DMS 273 (cell line): ENCODE measurements at regions not wholly inside any gene's neighbourhood (a gene's known extent, or its start where the extent isn't known, plus 50 kb on each side); places are given as distances from the start of the nearest gene placed in this dataset.
"Not testable (repeated sequence)": the region's sequence is repeated elsewhere in the genome, so short reads cannot be mapped to it uniquely, and the experiment has no call there.

Experiments used
- DNase-seq: peaks from one replicate; lab custom pipeline; 2025; ENCODE audit not compliant: unreplicated experiment; lab: John Stamatoyannopoulos, UW

DNA sequence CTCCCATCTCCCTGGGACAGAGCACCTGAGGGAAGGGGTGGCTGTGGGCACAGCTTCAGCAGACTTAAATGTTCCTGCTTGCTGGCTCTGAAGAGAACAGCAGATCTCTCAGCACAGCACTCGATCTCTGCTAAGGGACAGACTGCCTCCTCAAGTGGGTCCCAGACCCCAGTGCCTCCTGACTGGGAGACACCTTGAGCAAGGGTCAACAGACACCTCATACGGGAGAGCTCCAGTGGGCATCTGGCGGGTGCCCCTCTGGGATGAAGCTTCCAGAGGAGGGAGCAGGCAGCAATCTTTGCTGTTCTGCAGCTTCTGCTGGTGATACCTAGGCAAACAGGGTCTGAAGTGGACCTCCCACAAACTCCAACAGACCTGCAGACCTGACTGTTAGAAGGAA, 436.7 kb upstream of the CHRM2 start:
- not testable (repeated sequence) for DNase-seq

DNA sequence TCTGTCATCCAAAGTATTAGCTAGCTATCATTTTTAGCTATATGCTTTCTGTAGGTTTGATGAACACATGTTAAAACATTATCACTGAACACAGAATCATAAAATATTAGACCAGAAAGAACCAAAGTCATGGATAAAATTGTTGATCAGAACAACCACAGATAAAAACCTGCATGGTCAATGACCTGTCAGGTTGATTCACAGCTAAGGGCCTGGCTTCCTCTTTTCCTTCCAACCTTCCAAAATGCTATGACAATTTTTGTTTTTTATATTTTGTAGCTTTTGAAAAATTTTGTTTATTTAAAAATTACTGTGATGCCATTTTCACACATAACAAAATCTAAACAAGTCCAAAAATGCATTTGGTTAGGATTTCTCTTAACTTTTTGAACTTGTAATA, 444.4 kb upstream of the CHRM2 start:
- no peak for DNase-seq

DNA sequence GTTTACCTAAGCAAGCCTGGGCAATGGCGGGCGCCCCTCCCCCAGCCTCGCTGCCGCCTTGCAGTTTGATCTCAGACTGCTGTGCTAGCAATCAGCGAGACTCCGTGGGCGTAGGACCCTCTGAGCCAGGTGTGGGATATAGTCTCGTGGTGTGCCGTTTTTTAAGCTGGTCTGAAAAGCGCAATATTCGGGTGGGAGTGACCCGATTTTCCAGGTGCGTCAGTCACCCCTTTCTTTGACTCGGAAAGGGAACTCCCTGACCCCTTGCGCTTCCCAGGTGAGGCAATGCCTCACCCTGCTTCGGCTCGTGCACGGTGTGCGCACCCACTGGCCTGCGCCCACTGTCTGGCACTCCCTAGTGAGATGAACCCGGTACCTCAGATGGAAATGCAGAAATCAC, 442.6 kb upstream of the MTPN start:
- not testable (repeated sequence) for DNase-seq

DNA sequence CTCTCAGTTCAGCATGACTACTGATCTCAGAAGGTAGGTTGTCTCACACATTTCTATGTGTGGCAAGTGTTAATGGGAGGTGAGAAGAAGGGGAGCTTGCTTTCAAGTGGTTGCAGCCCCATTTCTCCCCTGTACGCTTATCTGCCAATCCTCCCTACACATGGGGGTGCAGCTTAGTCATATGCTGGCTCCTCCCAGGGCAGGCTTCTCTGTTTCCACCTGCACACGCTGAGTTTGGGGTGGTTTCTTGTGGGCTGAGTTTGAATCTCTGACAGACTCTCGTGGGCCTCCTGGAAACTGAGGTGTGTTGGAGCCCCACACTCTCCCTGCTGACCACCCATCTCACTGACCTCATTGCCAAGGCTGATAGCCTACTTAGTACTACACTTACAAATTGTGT, 435.8 kb upstream of the MTPN start:
- DNase-seq = no peak

DNA sequence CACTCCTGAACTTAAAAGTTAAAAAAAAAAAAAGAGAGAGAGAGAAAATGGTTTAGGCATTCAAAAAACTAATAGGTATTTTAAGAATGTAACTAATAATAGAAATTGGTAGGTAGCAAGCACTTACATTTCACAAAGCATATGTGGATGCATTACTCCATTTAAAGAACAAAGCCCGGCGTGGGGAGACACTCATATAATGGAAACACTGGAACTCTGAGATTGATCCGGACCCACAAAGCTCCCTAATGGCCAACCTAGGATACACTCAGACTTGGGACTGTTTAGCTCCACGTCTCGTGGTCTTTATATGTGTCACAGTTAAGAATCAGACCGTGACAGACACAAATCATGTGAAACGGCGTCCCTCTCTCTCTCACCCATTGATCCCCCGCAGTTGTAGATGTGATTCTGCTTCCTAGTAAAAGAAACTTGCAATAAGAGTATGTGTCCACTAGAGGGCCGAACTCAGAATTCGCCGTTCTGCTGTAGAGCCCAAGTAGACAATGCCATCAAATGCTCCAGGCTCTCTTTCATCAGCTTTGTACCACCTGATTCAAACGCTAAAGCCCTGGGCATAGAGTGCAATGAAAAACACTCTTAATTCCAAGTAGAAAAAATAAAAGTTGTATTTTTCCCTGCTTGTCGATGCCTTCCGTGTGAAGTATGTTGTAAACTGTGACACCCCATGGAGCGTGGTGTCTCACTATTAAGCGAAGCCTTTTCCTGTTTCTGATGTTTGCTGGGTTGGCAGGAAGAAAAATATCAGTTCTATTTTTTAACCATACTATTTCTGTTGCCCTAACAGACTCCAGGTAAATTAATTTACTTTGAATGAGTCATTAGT, 429.0 kb upstream of the MTPN start:
- DNase-seq = peak; percentile 74

DNA sequence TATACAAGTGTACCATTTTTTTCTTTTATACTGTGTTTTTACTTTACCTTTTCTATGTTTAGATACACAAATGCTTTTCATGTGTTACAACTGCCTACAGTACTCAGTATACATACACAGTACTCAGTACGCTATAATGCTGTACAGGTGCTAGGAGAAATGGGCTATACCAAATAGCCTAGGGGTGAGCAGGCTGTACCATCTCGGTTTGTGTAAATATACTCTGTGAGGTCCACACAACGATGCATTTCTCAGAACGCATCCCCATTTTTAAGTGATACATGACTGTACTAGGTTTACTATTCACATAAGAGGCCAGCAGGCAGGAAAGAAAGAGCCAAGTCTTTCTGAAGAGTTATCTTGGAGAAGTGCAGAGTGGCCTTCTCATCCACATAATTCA, 426.4 kb upstream of the MTPN start:
- no peak for DNase-seq

DNA sequence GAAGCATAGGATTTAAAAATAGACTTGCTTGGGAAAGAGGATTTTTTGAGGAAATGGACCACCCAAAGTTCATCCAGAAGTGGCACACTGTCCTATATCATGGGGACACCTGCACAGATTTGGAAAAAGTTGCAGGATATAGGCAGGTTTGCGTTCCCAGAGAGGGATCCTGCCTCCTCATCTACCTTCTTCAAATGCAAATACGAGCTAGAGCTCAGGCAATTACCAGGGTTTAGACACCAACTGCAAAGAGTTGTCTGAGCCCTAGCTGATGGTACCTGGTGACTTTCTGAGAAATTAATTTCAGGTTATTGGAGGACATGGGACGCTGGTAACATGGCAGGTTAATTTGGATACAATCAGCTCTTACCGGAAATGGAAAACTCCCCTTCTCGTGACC, 423.7 kb upstream of the MTPN start:
- no peak for DNase-seq

DNA sequence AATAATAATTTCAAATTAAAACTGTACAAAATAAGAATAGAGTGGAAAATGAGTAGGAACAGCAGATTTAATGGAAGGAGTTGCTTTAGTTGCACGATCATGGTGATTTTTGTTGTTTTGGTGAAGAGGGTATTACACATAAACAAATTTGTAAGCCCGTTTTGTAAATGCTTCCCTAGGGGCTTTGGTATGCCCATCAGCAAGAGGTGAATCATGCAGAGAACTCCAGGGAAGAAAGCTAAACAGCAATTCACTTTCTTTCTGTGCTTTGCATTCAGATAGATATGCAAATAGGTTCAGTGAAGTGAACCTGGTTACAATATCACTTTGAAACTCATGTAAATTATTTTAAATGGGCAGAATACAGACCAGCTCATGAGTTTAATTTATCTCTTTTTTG, 422.2 kb upstream of the MTPN start:
- no peak for DNase-seq

DNA sequence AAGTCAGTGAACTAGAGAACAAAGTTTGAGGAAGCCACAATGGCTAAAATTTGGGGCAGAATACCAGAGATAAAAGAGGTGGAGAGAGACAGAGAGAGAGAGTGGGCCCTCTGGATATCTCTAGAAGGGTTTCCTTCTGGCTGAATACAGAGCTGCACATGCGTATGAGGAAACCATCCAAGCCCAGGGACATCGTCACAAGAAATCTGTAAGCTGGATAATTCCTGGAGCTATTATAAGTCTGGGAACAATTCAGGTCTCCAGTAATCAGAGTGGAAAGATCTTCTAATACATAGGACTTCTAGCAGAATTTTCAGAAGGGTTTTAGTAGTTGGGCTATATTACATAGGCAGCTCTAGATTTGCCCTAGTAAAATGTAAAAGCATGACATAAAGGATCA, 415.7 kb upstream of the MTPN start:
- no peak for DNase-seq

DNA sequence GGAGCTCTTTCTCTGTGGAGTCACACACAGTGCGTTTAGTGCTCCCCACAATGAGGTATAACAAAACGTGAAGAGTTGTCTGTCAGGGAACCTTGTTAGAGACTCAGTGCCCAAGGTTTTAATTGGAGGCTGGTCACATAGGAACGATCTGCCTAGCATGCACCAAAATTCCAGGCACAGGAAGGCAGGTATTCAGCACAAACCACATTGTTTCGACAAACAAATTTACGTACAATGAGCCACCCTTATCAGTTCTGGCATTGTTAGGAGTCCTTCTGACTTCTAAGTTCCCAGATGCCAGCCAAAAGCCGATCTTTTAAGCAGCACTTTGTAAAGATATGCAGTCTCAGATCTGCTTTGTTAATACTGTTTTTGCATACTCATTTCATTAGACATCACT, 414.2 kb upstream of the MTPN start:
- no peak for DNase-seq

DNA sequence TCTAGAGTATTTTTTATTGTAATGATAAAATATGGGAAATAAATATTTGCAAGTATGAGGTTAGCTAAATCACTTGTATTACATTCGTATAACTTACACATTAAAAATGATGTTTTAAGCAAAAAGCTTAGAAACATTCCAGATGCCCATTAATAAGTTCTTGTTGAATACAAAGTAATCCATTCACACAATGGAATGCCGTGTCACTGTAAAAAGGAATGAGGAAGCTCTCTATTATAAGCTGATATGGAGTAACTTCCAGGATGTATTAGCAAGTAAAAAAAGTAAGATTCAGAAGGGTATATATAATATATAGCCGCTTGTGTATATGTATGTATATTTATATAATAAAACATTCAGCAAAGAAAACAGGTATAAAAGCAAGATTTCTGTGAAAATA, 412.8 kb upstream of the MTPN start:
- no peak for DNase-seq

DNA sequence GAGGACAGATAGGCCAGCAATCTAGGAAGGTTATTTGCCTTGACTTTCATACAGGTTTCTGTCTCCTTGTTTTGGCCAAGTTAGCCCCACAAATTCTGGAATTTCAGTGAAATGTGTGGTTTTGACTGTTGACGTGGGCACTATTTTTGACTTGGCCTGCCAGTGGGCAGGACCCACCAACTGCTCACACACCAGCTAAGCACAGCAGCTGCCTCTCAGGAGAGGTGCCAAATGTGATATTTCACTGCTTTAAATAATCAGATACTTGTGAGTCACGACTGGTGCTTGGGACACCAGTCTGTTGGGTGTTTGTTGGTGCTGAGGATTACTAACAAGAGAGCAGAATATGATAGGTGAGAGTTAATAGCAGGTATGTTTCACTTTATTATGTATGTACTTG, 409.7 kb upstream of the MTPN start:
- DNase-seq = no peak

DNA sequence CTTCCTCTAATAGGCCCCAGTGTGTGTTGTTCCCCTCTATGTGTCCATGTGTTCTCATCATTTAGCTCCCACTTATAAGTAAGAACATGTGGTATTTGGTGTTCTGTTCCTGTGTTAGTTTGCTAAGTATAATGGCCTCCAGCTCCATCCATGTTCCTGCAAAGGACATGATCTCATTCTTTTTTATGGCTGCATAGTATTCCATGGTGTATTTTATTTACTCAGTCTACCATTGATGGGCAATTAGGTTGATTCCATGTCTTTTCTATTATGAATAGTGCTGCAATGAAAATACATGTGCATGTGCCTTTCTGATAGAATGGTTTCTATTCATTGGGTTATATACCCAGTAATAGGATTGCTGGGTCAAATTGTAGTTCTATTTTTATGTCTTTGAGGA, 394.2 kb upstream of the MTPN start:
- DNase-seq = not testable (repeated sequence)

DNA sequence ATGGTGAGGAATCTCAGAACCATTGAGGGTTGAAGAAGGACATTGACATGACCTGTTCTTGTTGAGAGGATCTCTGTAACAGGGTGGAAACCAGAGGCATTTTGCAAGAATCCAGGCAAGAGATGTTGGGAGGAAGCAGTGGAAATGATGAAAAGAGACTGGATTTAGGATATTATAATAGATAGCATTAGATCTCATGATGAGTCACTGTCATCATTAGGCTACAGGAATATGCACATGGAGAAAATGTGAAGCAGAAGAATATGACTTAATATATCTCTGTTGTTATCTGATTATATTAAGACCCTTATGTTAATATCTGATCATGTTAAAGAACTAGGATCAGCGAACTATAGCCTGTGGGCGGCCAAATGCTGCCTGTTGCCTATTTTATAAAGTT, 393.0 kb upstream of the MTPN start:
- DNase-seq = no peak

DNA sequence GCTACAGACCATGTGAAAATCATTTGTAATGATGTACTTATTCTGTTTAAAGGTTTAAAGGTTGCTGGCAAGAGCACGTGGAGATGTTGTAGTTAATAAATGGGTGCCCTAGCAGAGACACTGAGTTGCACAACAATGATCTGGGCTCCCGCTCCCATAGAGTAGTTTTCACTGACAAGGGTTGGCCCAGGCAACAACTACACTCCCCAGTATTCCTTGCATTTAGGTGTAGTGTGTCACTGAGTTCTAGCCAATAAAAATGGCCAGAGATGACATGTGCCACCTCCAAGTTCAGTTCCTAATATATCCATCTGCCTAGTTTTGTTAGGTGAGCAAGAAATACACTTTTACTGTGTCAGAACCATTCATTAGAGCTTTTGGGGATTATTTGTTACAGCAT, 392.1 kb upstream of the MTPN start:
- no peak for DNase-seq

DNA sequence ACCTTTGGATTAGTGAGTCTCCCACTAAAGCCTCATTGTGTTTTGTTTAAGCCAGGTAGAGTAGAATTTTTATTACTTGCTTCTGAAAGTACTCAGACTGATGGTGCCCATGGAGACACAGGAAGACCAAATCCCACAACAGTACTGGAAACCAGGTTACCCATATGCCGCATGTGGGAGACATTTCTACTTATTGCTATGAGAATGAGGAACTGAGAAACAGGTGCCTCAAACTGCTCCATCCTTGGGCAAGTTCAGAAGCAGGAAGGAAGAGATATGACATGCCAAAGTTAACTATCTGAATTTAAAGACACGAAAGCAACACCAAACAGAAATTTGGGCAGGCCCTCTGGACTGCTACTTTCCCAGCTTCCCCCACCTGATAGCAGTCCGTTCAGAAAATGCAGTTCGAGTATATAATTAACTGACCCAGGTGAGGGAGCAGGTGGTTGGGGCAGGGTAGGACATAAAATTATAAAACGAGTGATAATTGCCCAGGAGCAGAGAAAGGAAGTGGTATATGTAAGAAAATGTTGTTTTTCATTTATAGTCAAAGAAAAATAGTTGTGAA, 382.3 kb upstream of the MTPN start:
- no peak for DNase-seq

DNA sequence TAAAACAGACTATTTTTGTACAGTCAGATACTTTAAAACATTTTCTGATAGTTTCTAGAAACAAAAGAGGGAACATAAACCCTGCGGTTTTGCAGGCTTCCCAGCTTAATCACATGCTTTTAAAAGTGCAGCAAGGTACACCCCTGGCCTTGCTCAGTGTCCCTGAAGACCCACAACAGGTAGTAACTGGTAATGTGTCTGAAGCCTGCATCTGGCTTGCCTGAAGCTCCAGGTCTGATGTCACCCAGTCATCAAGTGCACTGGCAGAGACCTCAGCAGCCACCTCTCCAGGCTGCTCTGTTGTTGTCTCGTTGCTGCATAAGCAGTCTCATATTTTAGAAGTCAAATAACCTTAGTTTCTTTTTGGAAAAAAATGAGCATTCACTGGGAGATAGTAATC, 376.1 kb upstream of the MTPN start:
- DNase-seq = no peak

DNA sequence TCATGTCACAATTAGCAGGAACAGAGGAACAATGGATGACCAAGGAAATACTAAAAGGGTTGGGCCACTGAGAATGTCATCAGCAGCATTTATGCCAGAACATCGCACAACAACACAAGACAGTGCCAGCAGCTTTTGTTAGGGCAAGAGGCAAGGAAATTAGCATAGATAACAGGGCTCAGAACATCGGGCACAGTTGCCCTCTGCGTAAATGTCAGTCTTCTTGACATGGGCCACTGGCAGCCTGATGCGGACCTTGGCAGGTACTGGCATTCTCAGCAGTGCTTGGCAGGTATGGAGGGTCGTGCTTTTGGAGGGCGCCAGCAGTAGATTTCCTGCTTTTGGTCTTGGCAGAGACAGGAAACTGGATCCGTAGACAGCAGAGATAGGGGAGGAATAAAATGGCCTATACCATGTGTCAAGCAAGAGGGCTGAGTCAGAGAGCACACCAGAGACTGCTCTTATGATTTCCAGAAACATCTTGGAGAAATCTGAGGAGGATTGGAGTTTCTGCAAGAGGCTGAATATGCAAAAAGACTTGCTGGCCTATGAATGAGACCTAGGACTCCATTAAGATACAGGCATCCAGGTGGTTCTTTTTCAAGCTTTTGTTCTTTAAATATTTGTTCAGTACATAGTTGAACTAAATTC, 371.5 kb upstream of the MTPN start:
- DNase-seq = no peak

DNA sequence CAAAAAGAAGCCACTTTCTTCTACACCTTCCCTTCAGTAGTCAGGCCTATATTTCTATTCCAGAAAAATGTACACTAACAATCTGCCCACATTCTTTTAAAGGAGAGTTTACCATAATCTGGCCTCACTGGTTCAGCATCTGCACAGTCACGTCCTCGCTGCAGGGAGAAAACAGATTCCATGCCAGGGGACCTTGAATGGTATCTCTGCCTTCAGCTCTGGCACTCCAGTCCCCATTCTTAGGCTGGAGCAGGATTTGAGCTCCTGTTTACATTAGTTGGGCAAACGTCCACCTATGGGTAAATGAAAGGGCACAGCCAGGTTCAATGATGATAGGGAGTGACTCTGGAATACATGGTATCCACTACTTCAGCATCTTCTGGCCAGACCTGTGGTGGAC, 371.0 kb upstream of the MTPN start:
- no peak for DNase-seq

DNA sequence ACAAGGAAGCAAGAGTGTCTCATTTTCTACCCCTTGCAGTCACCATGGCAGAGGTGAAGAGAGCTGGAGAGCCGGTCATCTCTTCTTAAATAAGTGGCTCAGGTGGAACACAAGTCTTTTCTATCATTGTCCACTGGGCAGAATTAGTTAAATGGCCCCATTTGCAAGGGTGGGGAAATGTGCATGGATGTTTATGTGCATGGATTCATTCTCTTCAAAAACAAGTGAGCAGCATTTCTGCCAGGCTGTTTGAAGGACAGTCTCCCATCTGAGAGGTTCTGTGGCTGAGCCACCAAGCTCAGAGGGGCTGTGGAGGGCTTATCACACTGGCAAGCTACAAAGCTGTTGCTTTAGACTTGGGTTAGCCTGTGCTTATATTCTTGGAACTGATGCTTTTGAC, 370.3 kb upstream of the MTPN start:
- DNase-seq = no peak

DNA sequence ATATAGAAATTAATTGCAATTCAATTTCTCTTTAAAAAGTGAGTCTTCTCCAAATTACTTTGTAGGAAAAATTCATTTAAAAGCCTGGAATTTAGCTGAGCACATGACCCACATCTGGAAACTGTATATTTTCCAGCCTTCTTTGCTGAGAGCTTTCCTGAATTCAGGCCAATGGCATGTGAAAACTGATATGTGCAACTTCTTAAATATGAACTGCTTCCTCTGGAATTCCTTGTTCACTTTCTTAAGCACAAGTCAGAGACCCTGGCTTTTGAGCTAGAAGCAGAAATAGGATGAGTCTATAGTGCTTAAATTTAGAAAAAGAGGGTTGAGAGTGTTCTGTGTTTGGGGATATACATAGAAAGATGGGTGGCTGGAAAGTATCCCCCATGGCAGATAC, 365.1 kb upstream of the MTPN start:
- DNase-seq = no peak

DNA sequence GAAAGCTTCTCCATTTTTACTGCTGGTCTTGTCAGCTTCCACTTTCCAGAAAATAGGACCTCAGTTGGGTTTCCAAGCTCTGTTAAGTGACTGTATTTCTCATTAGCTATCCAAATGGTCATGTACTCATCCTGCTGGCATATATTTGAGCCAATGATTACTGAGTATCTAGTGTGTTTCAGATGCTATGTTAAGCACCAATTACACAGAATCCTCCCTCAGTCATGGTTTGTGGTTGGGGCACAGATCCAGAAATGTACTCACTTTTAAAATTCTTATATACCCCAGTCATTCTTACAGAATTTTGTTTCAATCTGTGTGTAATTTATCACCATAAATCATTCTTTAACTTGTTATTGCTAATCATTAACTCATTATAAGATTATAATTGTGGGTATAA, 362.3 kb upstream of the MTPN start:
- no peak for DNase-seq

DNA sequence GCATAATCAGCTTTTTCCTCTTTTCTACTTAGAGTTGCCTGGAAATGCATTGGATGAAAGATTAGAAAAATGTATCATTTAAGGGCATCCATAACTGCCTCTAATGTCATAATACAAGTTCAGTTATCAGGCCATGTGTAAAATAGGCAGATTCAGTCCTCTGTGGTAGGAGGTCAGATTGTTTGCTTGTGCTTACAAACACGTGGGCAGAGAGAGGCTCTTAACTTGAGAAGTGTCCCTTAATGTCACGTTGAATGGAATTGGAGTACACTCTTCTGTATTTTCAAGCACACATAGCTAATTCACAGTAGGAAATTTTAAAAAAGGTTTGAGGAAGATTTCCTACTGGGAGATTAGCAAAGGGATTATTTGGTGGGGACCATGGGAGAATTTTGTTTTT, 359.8 kb upstream of the MTPN start:
- DNase-seq = no peak
